Stimulated activated effector memory CD8-positive, alpha-beta T cell treated with anti-CD3 and anti-CD28 coated beads, Interleukin-12 subunit alpha, Interleukin-12 subunit beta, amount 100 ng/mL, for 72 hours (primary cell): ENCODE measurements at regions not wholly inside any gene's neighbourhood (a gene's known extent, or its start where the extent isn't known, plus 50 kb on each side); places are given as distances from the start of the nearest gene placed in this dataset.

Experiments
- ATAC-seq: fragments of 150-1000 bp; cut with Tn5 transposase; 2 replicates; pipeline ENCODE4 v1.10.0; 2021
- DNase-seq, 2 donors: peaks; one replicate each; pipeline ENCODE4 v3.0.0; 2021 to 2022; ENCODE audit warnings: low spot score in 2 of 2
- H3K27ac Mint-ChIP-seq: one replicate; pipeline ENCODE4 v1.8.0; 2022; ENCODE audit warnings: mild to moderate bottlenecking, mixed read lengths
- H3K36me3 Mint-ChIP-seq: one replicate; pipeline ENCODE4 v1.8.0; 2022; ENCODE audit warnings: mild to moderate bottlenecking, mixed read lengths
- H3K4me1 Mint-ChIP-seq: one replicate; pipeline ENCODE4 v1.8.0; 2022; ENCODE audit warnings: mixed read lengths
- H3K4me3 Mint-ChIP-seq: one replicate; pipeline ENCODE4 v1.8.0; 2022; ENCODE audit warnings: mild to moderate bottlenecking, mixed read lengths
- H3K9me3 Mint-ChIP-seq: one replicate; pipeline ENCODE4 v1.8.0; 2022; ENCODE audit warnings: mixed read lengths

- ATAC-seq = no peak
- no peaks in the 10 kb centered on the region for H3K36me3 Mint-ChIP-seq
- H3K9me3 Mint-ChIP-seq = peaks cover 3% of the 10 kb centered on the region
- no peak overlapping the region for H3K4me3 Mint-ChIP-seq
- no peak for DNase-seq
- H3K4me1 Mint-ChIP-seq = no peaks in the 10 kb centered on the region
- H3K27ac Mint-ChIP-seq = no peak overlapping the region
Observed at GRCh38 chr5:8233479-8233878, 364.5 kb downstream of the MTRR start.

DNA sequence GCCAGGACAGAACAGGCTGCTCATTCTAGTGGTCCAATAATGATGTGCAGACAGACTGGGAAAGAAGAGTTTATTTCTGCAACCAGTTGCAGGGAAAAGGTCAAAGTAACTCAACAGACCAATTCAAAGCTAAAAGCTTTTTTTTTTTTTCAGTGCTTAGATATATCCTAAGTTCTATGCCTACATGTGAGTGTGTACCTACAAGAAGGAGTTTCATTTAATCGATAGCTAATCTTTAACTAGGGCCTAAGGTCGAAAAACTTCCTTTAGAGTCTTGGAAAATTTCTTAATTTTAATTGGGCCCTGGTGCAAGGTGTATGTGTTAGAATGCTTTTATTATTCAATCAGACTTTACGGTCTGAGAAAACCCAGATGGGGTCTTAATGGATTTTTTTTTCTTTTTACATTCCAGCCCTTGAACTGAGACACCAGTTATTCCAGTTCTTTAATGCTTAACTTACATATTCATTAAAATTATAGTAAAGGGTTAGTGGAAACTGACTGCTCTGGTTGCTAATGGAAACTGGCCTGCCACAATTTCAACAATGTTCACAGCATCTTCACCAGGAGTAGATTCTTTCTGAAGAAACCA is 365.3 kb downstream of the MTRR start:
- Mint-ChIP-seq H3K36me3 (no peaks in the 10 kb centered on the region), H3K4me3 (no peak overlapping the region), H3K4me1 (no peaks in the 10 kb centered on the region), H3K27ac (no peak overlapping the region), H3K9me3 (peaks cover 3% of the 10 kb centered on the region)
- ATAC-seq = no peak
- no peak for DNase-seq

- DNase-seq (no peak), ATAC-seq (no peak)
- H3K4me3 Mint-ChIP-seq = no peak overlapping the region
- H3K36me3 Mint-ChIP-seq = no peaks in the 10 kb centered on the region
- H3K27ac Mint-ChIP-seq = no peak overlapping the region
- H3K4me1 Mint-ChIP-seq = no peaks in the 10 kb centered on the region
- peaks cover 3% of the 10 kb centered on the region for H3K9me3 Mint-ChIP-seq
Observed at GRCh38 chr5:8238080-8238479, 369.1 kb downstream of the MTRR start.

DNA sequence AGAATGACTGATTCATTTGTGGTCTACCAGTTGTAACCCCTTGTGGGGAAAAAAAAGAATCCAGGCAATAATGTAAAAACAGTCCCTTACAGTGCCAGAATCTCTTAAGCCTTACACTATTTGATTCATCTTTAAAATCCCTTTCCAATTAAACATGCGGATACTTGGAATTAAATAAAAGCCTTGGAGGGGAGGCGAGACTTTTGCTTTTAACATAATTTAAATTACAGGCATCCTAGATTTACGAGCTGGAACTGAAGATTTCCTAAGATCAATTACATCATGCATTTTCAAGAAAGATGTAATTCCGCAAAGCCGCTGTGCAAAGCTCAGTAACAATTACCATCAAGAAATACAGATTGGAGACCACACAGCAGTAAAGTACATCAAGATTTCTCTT is 370.2 kb downstream of the MTRR start:
- Mint-ChIP-seq H3K9me3 (peaks cover 3% of the 10 kb centered on the region), H3K4me3 (no peak overlapping the region), H3K36me3 (no peaks in the 10 kb centered on the region), H3K27ac (no peak overlapping the region), H3K4me1 (no peaks in the 10 kb centered on the region)
- no peak for DNase-seq
- ATAC-seq = no peak

DNA sequence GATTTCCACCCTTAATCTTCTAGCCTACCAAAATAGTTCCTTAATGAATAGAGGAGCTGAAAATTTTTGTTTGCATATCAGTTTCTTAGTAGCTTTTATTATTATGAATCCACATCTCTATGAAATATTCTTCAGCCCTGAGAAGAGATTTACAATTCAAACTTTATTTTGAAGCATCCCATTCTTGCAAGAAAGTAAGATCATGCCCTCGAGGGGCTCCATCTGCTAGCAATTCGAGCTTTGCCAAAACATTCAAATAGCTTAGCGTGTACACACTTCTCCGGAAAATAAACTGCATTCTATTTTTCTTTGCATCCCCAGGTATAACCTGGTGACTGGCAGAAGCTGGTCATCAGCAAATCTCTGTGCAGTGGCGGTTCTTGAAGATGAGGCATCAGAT is 370.7 kb downstream of the MTRR start:
- no peaks in the 10 kb centered on the region for H3K36me3 Mint-ChIP-seq
- H3K9me3 Mint-ChIP-seq = peaks cover 4% of the 10 kb centered on the region
- H3K27ac Mint-ChIP-seq = no peak overlapping the region
- no peak for DNase-seq
- no peaks in the 10 kb centered on the region for H3K4me1 Mint-ChIP-seq
- ATAC-seq = no peak
- no peak overlapping the region for H3K4me3 Mint-ChIP-seq

DNA sequence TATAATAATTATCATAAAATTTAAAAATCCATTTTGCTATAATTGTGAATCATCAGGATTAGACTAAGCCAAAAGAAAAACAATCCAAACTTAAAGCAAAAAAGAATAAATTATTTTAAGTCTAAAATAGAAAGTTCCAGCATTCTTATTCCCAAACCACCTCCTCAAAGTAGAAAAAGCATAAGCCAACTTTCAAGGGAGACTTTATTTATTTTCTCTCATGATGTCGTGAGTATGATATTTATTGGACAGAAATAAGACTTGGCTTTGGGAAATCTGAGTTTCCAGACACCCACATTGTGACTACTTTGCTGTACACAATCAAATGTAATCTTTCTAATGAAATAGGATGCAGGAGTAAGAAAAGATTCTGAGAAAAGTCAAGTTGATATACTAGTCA is 372.1 kb downstream of the MTRR start:
- ATAC-seq = no peak
- DNase-seq = no peak
- Mint-ChIP-seq H3K4me1 (no peaks in the 10 kb centered on the region), H3K27ac (no peak overlapping the region), H3K4me3 (no peak overlapping the region), H3K36me3 (no peaks in the 10 kb centered on the region), H3K9me3 (peaks cover 7% of the 10 kb centered on the region)

- Mint-ChIP-seq H3K4me1 (no peaks in the 10 kb centered on the region), H3K36me3 (no peaks in the 10 kb centered on the region), H3K9me3 (peaks cover 4% of the 10 kb centered on the region), H3K27ac (no peak overlapping the region), H3K4me3 (no peak overlapping the region)
- no peak for ATAC-seq
- DNase-seq = no peak
Observed at GRCh38 chr5:8241558-8241957, 372.6 kb downstream of the MTRR start.

- no peak for DNase-seq
- Mint-ChIP-seq H3K9me3 (peaks cover 10% of the 10 kb centered on the region), H3K36me3 (no peaks in the 10 kb centered on the region), H3K4me3 (no peak overlapping the region), H3K27ac (no peak overlapping the region), H3K4me1 (no peaks in the 10 kb centered on the region)
- ATAC-seq = no peak
Observed at GRCh38 chr5:8247049-8247899, 378.3 kb downstream of the MTRR start.

DNA sequence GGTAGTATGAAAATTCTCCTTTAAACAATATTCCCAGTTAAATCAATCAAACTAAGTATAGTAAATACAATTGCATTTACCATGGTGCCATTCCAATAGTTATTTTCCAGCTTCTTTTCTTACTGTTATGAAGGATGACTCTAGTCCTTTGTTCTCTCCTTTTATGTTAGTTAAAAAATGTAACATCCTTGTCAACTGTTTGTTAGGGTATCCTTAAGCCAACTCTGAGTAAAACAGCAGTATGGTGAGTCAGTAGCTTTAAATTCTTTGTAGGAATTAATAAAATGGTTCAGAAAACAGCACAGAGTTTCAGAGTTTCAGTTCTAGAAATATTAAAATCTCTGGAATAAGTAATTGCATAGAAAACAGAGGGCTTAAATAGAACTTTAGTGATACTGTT is 384.4 kb downstream of the MTRR start:
- Mint-ChIP-seq H3K36me3 (no peaks in the 10 kb centered on the region), H3K9me3 (peaks cover 9% of the 10 kb centered on the region), H3K27ac (no peak overlapping the region), H3K4me1 (no peaks in the 10 kb centered on the region), H3K4me3 (no peak overlapping the region)
- no peak for DNase-seq
- ATAC-seq = no peak

DNA sequence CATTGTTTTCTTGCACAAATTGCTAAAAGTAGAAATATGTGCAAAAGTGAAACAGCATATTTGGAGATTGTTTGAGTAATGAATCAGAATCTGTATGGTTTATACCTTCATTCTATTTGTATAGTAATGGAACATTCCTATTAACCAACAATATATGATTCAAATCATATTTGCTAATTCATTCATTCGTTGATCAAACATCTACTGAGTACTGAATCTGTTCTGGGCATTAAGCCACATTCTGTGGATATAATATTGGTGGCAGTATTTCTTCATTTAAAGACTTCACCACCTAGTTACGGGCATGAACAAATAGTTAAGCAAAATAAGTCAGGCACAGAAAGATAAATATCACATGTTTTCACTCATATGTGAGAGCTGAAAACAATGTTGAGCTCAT is 385.7 kb downstream of the MTRR start:
- H3K36me3 Mint-ChIP-seq = no peaks in the 10 kb centered on the region
- ATAC-seq = no peak
- DNase-seq = no peak
- no peaks in the 10 kb centered on the region for H3K4me1 Mint-ChIP-seq
- H3K9me3 Mint-ChIP-seq = peaks cover 9% of the 10 kb centered on the region
- no peak overlapping the region for H3K4me3 Mint-ChIP-seq
- H3K27ac Mint-ChIP-seq = no peak overlapping the region

GRCh38 chr5:8258801-8259200 is 389.9 kb downstream of the MTRR start:
- Mint-ChIP-seq H3K27ac (no peak overlapping the region), H3K4me3 (no peak overlapping the region), H3K9me3 (peaks cover 5% of the 10 kb centered on the region), H3K36me3 (no peaks in the 10 kb centered on the region), H3K4me1 (no peaks in the 10 kb centered on the region)
- ATAC-seq (no peak), DNase-seq (no peak)

- Mint-ChIP-seq H3K27ac (no peak overlapping the region), H3K36me3 (no peaks in the 10 kb centered on the region), H3K4me1 (no peaks in the 10 kb centered on the region), H3K9me3 (peaks cover 9% of the 10 kb centered on the region), H3K4me3 (no peak overlapping the region)
- ATAC-seq (no peak), DNase-seq (no peak)
Observed at GRCh38 chr5:8270246-8270645, 401.3 kb downstream of the MTRR start.

DNA sequence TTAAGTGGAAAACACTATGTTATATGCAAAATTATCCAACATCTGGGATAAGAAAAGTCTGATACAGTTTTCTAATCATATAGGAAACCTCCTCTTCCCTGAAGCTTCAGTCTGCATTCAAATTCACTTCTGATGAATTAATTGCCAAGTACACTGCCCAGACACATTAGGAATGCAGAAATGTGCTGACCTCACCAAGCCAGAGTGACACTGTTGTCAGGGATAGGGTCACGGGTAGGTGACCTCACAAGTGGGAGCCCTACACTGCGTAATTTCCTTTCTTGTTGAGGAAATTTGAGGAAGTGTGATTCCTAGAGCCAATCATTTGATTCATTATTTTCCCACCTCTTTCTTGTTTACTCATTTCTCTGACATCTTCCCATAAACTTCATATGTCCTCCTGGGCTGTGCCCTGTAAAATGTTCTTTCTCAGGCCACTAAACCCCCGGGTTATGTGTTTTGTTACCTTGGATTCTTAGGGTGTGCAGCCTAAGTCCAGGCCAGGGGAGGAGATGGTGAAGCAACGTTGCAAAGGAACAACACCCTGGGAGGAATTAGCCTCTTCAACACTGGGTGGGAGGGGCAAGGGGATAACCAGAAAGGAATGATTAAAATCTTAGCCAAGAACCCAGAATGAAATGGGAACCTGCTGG is 411.9 kb downstream of the MTRR start:
- no peak for DNase-seq
- Mint-ChIP-seq H3K4me3 (no peak overlapping the region), H3K4me1 (no peaks in the 10 kb centered on the region), H3K36me3 (no peaks in the 10 kb centered on the region), H3K9me3 (peaks cover 14% of the 10 kb centered on the region), H3K27ac (no peak overlapping the region)
- ATAC-seq = no peak

- DNase-seq (no peak), ATAC-seq (no peak)
- Mint-ChIP-seq H3K36me3 (no peaks in the 10 kb centered on the region), H3K4me1 (no peaks in the 10 kb centered on the region), H3K9me3 (peaks cover 12% of the 10 kb centered on the region), H3K4me3 (no peak overlapping the region), H3K27ac (no peak overlapping the region)
Observed at GRCh38 chr5:8288334-8288733, 419.4 kb downstream of the MTRR start.

DNA sequence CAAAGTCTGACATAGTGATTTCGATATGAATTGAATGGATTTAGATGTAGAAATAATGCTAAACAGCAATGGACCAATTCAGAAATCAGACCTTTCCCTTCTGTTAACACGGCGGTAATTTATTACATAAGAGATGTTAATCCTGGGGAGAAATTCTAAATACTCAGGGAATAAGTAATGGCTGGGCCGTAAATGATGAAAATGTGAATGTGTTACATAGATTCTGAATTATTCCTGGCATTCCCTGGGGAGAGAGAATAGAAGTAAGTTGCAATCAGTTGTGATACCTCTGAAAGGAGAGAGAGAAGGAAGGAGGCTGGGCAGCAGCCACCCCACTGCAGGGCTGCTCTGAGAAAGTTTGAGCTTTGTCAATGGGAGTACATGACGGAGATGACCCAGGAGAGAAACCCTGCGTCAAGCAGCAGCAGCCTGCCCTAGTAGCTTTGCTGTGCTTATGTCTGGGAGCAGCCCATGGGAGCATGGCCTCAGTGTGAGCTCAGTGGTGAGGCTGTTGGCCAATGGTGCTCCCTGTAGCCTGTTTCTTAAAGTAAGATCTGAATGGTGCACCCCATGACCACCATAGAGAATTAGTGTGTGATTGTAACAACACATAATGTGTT is 420.1 kb downstream of the MTRR start:
- H3K36me3 Mint-ChIP-seq = no peaks in the 10 kb centered on the region
- H3K27ac Mint-ChIP-seq = no peak overlapping the region

GRCh38 chr5:8289779-8290178 is 420.8 kb downstream of the MTRR start:
- Mint-ChIP-seq H3K27ac (no peak overlapping the region), H3K36me3 (no peaks in the 10 kb centered on the region), H3K4me1 (no peaks in the 10 kb centered on the region), H3K9me3 (peaks cover 12% of the 10 kb centered on the region), H3K4me3 (no peak overlapping the region)
- ATAC-seq (no peak), DNase-seq (no peak)

More for the DNA sequence above, 420.1 kb downstream of the MTRR start:
- ATAC-seq = no peak
- no peak for DNase-seq
- Mint-ChIP-seq H3K9me3 (peaks cover 12% of the 10 kb centered on the region), H3K4me3 (no peak overlapping the region), H3K4me1 (no peaks in the 10 kb centered on the region)
